ENCODE measurements at regions not wholly inside any gene's neighbourhood (a gene's known extent, or its start where the extent isn't known, plus 50 kb on each side); places are given as distances from the start of the nearest gene placed in this dataset.

- no peak for TF ChIP-seq CTCF (IDR thresholded peaks at IDR 0.05 in 2 of 3, conservative IDR thresholded peaks at IDR 0.05 in 1 of 3; ENCODE audit: control insufficient read depth in 2 of 3, extremely low read depth in 1 of 3, insufficient read depth in 1 of 3, low read depth in 3 of 3, low read length in 3 of 3)
- TF ChIP-seq POLR2A (IDR thresholded peaks at IDR 0.05; ENCODE audit: low read depth, low read length): no peak
- TF ChIP-seq CHD2 (IDR thresholded peaks at IDR 0.05; ENCODE audit: borderline replicate concordance, low read depth, low read length): no peak
- no peak for TF ChIP-seq SIN3A (IDR thresholded peaks at IDR 0.05; ENCODE audit: low read depth, low read length)
- TF ChIP-seq, protein P1, sequence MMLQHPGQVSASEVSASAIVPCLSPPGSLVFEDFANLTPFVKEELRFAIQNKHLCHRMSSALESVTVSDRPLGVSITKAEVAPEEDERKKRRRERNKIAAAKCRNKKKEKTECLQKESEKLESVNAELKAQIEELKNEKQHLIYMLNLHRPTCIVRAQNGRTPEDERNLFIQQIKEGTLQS (IDR thresholded peaks at IDR 0.05; ENCODE audit: borderline replicate concordance, extremely low read depth, low read depth, low read length): no peak
Measured at GRCh38 chr6:48570656-48571055, 459.7 kb upstream of the PTCHD4 start.

Measured in GM12878 (cell line).